Skeletal muscle tissue (tissue), 3 donors: ENCODE measurements at regions not wholly inside any gene's neighbourhood (a gene's known extent, or its start where the extent isn't known, plus 50 kb on each side); places are given as distances from the start of the nearest gene placed in this dataset.

Source experiments
- H3K27ac ChIP-seq: one replicate; pipeline ENCODE4 v1.7.0; 2013; ENCODE audit warnings: mild to moderate bottlenecking, low read depth, low read length, inconsistent platforms
- H3K27me3 ChIP-seq, 3 donors: one replicate each; pipeline ENCODE4 v1.7.0; 2013; ENCODE audit warnings: low read length in 3 of 3; ENCODE audit not compliant: control insufficient read depth in 3 of 3, insufficient read depth in 3 of 3
- H3K36me3 ChIP-seq, 3 donors: one replicate each; pipeline ENCODE4 v1.7.0; 2013; ENCODE audit warnings: low read length in 3 of 3; ENCODE audit not compliant: control insufficient read depth in 3 of 3, insufficient read depth in 3 of 3
- H3K4me1 ChIP-seq, 3 donors: one replicate each; pipeline ENCODE4 v1.7.0; 2013; ENCODE audit warnings: low read length in 3 of 3, mild to moderate bottlenecking in 3 of 3; ENCODE audit not compliant: control insufficient read depth in 3 of 3, insufficient read depth in 3 of 3
- H3K4me3 ChIP-seq, 3 donors: one replicate each; pipeline ENCODE4 v1.7.0; 2013; ENCODE audit warnings: low read length in 3 of 3
- H3K9ac ChIP-seq, 3 donors: one replicate each; pipeline ENCODE4 v1.7.0; 2013; ENCODE audit warnings: low read length in 3 of 3, mild to moderate bottlenecking in 3 of 3, moderate library complexity in 2 of 3, low read depth in 1 of 3
- H3K9me3 ChIP-seq, 3 donors: one replicate each; pipeline ENCODE4 v1.7.0; 2013; ENCODE audit warnings: low read length in 3 of 3; ENCODE audit not compliant: control insufficient read depth in 3 of 3
- donor health status: Osteomylitis.

GRCh38 chr2:43057742-43058725 lies 168.4 kb downstream of the ZFP36L2 start:
- no peaks in the 10 kb centered on the region for H3K9me3 ChIP-seq
- peaks cover 4 to 15% (median 14%) of the 10 kb centered on the region in 3 donors for H3K4me1 ChIP-seq
- H3K27ac ChIP-seq = no peak overlapping the region
- H3K36me3 ChIP-seq = no peaks in the 10 kb centered on the region
- no peaks in the 10 kb centered on the region for H3K27me3 ChIP-seq
- H3K9ac ChIP-seq = peak overlapping the region in 1 of 3 donors; percentile 33
- H3K4me3 ChIP-seq = no peak overlapping the region

- H3K9ac ChIP-seq = no peak overlapping the region
- no peaks in the 10 kb centered on the region for H3K27me3 ChIP-seq
- H3K9me3 ChIP-seq = no peaks in the 10 kb centered on the region
- no peak overlapping the region for H3K4me3 ChIP-seq
- no peaks in the 10 kb centered on the region for H3K36me3 ChIP-seq
- peaks cover 4 to 15% (median 14%) of the 10 kb centered on the region in 3 donors for H3K4me1 ChIP-seq
- no peak overlapping the region for H3K27ac ChIP-seq
These were observed 169.2 kb downstream of the ZFP36L2 start for GRCh38 chr2:43057026-43057741.

- Histone ChIP-seq H3K4me3 (no peak overlapping the region), H3K36me3 (no peaks in the 10 kb centered on the region), H3K27ac (no peak overlapping the region), H3K27me3 (no peaks in the 10 kb centered on the region), H3K9ac (no peak overlapping the region), H3K9me3 (no peaks in the 10 kb centered on the region), H3K4me1 (peaks cover 4 to 18% (median 15%) of the 10 kb centered on the region in 3 donors)
These were observed 170.4 kb downstream of the ZFP36L2 start for GRCh38 chr2:43055985-43056384.

GRCh38 chr2:43055086-43055912 lies 171.1 kb downstream of the ZFP36L2 start:
- no peak overlapping the region for H3K9ac ChIP-seq
- no peaks in the 10 kb centered on the region for H3K9me3 ChIP-seq
- H3K27me3 ChIP-seq = no peaks in the 10 kb centered on the region
- H3K4me3 ChIP-seq = no peak overlapping the region
- no peak overlapping the region for H3K27ac ChIP-seq
- peaks cover 4 to 24% (median 18%) of the 10 kb centered on the region in 3 donors for H3K4me1 ChIP-seq
- no peaks in the 10 kb centered on the region for H3K36me3 ChIP-seq

- Histone ChIP-seq H3K27ac (no peak overlapping the region), H3K9me3 (no peaks in the 10 kb centered on the region), H3K4me3 (no peak overlapping the region), H3K27me3 (no peaks in the 10 kb centered on the region), H3K9ac (no peak overlapping the region), H3K36me3 (no peaks in the 10 kb centered on the region), H3K4me1 (peaks cover 3 to 29% (median 15%) of the 10 kb centered on the region in 3 donors)
These were observed 172.0 kb downstream of the ZFP36L2 start for GRCh38 chr2:43054367-43054766.

GRCh38 chr2:43052944-43053306 lies 173.5 kb downstream of the ZFP36L2 start:
- Histone ChIP-seq H3K27ac (no peak overlapping the region), H3K4me3 (no peak overlapping the region), H3K27me3 (no peaks in the 10 kb centered on the region), H3K9ac (no peak overlapping the region), H3K4me1 (peaks cover 0 to 26% (median 9%) of the 10 kb centered on the region in 3 donors), H3K9me3 (no peaks in the 10 kb centered on the region), H3K36me3 (no peaks in the 10 kb centered on the region)

- Histone ChIP-seq H3K27me3 (no peaks in the 10 kb centered on the region), H3K36me3 (no peaks in the 10 kb centered on the region), H3K4me3 (no peak overlapping the region), H3K9me3 (no peaks in the 10 kb centered on the region), H3K9ac (no peak overlapping the region), H3K27ac (no peak overlapping the region), H3K4me1 (peaks cover 4 to 29% (median 9%) of the 10 kb centered on the region in 3 donors)
These were observed 174.0 kb downstream of the ZFP36L2 start for GRCh38 chr2:43052204-43052943.

GRCh38 chr2:43051338-43051737 lies 175.1 kb downstream of the ZFP36L2 start:
- Histone ChIP-seq H3K9ac (no peak overlapping the region), H3K9me3 (no peaks in the 10 kb centered on the region), H3K4me1 (peaks cover 11 to 36% (median 13%) of the 10 kb centered on the region in 3 donors), H3K27ac (no peak overlapping the region), H3K4me3 (no peak overlapping the region), H3K36me3 (no peaks in the 10 kb centered on the region), H3K27me3 (no peaks in the 10 kb centered on the region)

- H3K27ac ChIP-seq = no peak overlapping the region
- no peaks in the 10 kb centered on the region for H3K27me3 ChIP-seq
- no peaks in the 10 kb centered on the region for H3K9me3 ChIP-seq
- no peak overlapping the region for H3K4me3 ChIP-seq
- no peaks in the 10 kb centered on the region for H3K36me3 ChIP-seq
- peak overlapping the region in 1 of 3 donors; percentile 10 for H3K9ac ChIP-seq
- peaks cover 13 to 40% (median 18%) of the 10 kb centered on the region in 3 donors for H3K4me1 ChIP-seq
These were observed 175.5 kb downstream of the ZFP36L2 start for GRCh38 chr2:43050866-43051265.
